GM12873 (cell line): ENCODE measurements at regions not wholly inside any gene's neighbourhood (a gene's known extent, or its start where the extent isn't known, plus 50 kb on each side); places are given as distances from the start of the nearest gene placed in this dataset.

Experiments used
- TF ChIP-seq, protein P1 (sequence below): IDR thresholded peaks from 2 replicates; pipeline ENCODE4 v1.5.1; 2012; ENCODE audit warnings: low read depth, mild to moderate bottlenecking, moderate library complexity, low read length, control low read depth; ENCODE audit not compliant: insufficient read depth; ENCODE audit errors: missing control alignments

GRCh38 chr2:64817453-64817852 is 163.7 kb upstream of the SERTAD2 start:
- TF ChIP-seq, protein P1, sequence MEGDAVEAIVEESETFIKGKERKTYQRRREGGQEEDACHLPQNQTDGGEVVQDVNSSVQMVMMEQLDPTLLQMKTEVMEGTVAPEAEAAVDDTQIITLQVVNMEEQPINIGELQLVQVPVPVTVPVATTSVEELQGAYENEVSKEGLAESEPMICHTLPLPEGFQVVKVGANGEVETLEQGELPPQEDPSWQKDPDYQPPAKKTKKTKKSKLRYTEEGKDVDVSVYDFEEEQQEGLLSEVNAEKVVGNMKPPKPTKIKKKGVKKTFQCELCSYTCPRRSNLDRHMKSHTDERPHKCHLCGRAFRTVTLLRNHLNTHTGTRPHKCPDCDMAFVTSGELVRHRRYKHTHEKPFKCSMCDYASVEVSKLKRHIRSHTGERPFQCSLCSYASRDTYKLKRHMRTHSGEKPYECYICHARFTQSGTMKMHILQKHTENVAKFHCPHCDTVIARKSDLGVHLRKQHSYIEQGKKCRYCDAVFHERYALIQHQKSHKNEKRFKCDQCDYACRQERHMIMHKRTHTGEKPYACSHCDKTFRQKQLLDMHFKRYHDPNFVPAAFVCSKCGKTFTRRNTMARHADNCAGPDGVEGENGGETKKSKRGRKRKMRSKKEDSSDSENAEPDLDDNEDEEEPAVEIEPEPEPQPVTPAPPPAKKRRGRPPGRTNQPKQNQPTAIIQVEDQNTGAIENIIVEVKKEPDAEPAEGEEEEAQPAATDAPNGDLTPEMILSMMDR: no peak

DNA sequence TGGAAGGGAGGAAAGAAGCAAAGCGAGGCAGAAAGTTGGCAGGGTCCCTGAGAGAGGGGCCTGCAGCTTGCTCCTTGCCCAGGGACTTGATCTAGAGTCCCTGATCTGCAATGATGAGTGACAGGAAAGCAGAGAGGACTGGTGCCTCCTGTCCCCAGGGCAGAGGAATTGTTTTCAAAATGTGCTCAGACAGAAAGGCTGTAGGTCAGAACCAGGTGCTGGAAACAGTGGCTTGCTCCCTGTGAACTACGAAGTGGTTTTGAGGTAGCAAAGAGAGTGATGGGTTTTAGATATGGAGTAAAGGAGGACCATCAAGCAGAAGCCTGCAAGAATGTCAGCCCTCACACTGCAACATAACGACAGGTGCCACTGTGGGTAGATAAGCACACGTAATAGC is 164.9 kb upstream of the SERTAD2 start:
- TF ChIP-seq, protein P1: no peak

GRCh38 chr2:64819361-64819760 is 165.6 kb upstream of the SERTAD2 start:
- TF ChIP-seq, protein P1: no peak

GRCh38 chr2:64819774-64820688 is 166.3 kb upstream of the SERTAD2 start:
- TF ChIP-seq, protein P1: no peak

DNA sequence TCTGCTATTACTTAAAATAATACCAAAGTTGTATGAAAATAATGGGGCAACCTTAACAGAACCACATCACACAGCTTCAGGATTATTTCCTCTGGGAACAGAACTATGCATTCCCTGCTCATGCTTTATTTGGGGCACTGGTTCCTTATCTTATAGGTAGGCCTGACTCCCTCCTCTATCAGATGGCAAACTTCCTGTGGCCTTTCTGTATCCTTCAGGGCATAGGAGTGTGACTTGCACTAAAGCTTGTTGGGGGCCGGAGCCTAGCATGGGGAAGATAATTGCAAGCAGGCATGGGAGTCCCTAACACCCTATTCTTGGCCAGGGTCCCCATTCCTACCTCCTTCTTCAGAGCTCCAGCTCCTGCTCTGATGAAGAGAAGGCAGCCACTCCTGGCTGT is 167.2 kb upstream of the SERTAD2 start:
- TF ChIP-seq, protein P1: no peak

DNA sequence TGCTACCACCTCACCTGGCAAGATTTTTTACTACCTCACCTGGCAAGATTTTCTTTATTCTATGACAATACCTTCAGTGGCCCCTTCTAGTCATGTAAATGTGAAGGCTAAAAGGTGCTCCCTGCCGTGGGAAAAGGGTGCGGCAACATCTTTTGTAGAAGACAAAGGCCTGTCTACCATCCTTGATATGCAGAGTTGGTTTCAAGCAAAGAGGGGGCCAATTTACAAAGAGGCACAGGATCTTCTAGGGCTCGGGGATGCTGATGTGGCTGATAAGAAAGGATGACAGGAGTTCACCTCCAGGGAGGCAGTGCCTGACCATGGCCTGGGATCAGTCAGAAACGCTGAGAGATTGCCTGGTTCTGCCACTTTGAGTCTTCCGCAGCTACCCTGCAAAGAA is 165.4 kb upstream of the SLC1A4 start:
- TF ChIP-seq, protein P1: no peak

- TF ChIP-seq, protein P1: no peak
These were observed 163.2 kb upstream of the SLC1A4 start for GRCh38 chr2:64825831-64826491.
